HG03139 (cell line): ENCODE measurements at regions not wholly inside any gene's neighbourhood (a gene's known extent, or its start where the extent isn't known, plus 50 kb on each side); places are given as distances from the start of the nearest gene placed in this dataset.
"Not testable (repeated sequence)": the region's sequence is repeated elsewhere in the genome, so short reads cannot be mapped to it uniquely, and the experiment has no call there.

Source experiments
- ATAC-seq: cut with Tn5 transposase; IDR thresholded peaks from one replicate; pipeline ENCODE4 v1.9.1; 2021; ENCODE audit not compliant: unreplicated experiment

- no peak for ATAC-seq
Observed at GRCh38 chr16:9666834-9667480, 515.3 kb downstream of the GRIN2A start.

- ATAC-seq: no peak
Observed at GRCh38 chr16:9670033-9670432, 512.2 kb downstream of the GRIN2A start.

- ATAC-seq: not testable (repeated sequence)
Observed at GRCh38 chr16:9670616-9671015, 511.6 kb downstream of the GRIN2A start.

GRCh38 chr16:9676560-9677300 lies 505.5 kb downstream of the GRIN2A start:
- not testable (repeated sequence) for ATAC-seq

GRCh38 chr16:9677301-9677653 lies 505.0 kb downstream of the GRIN2A start:
- no peak for ATAC-seq

GRCh38 chr16:9679213-9679767 lies 502.9 kb downstream of the GRIN2A start:
- no peak for ATAC-seq

- ATAC-seq: no peak
Observed at GRCh38 chr16:9680019-9680655, 502.1 kb downstream of the GRIN2A start.

- no peak for ATAC-seq
Observed at GRCh38 chr16:9680968-9681367, 501.3 kb downstream of the GRIN2A start.

GRCh38 chr16:9681508-9681907 lies 500.7 kb downstream of the GRIN2A start:
- no peak for ATAC-seq

- ATAC-seq: no peak
Observed at GRCh38 chr16:9682320-9682719, 499.9 kb downstream of the GRIN2A start.

GRCh38 chr16:9683677-9684076 lies 498.6 kb downstream of the GRIN2A start:
- ATAC-seq: no peak

- no peak for ATAC-seq
Observed at GRCh38 chr16:9687737-9688319, 494.4 kb downstream of the GRIN2A start.

- ATAC-seq: no peak
Observed at GRCh38 chr16:9689597-9689996, 492.6 kb downstream of the GRIN2A start.

- no peak for ATAC-seq
Observed at GRCh38 chr16:9695152-9695551, 487.1 kb downstream of the GRIN2A start.
